Panc1 (cell line): ENCODE measurements at regions not wholly inside any gene's neighbourhood (a gene's known extent, or its start where the extent isn't known, plus 50 kb on each side); places are given as distances from the start of the nearest gene placed in this dataset.

ENCODE experiments used
- POLR2AphosphoS5 ChIP-seq: IDR thresholded peaks from 2 replicates; pipeline ENCODE4 v1.6.1; 2012; ENCODE audit warnings: mild to moderate bottlenecking, low read depth, low read length, moderate library complexity
- REST ChIP-seq, 2 experiments: IDR thresholded peaks; 2 replicates each; pipeline ENCODE4 v1.6.1; 2011 to 2012; ENCODE audit warnings: low read depth in 2 of 2, control low read depth in 1 of 2, low read length in 1 of 2, mild to moderate bottlenecking in 1 of 2, moderate library complexity in 1 of 2; ENCODE audit not compliant: insufficient read depth in 1 of 2
- SIN3A ChIP-seq: IDR thresholded peaks from 2 replicates; pipeline ENCODE4 v1.6.1; 2012; ENCODE audit warnings: low read depth, mild to moderate bottlenecking, low read length, moderate library complexity, borderline replicate concordance; ENCODE audit not compliant: insufficient read depth
- TCF7L2 ChIP-seq: IDR thresholded peaks from 2 replicates; pipeline ENCODE4 v1.6.1; 2011; ENCODE audit warnings: mild to moderate bottlenecking, low read depth, low read length, inconsistent platforms
- TF ChIP-seq, protein P1 (sequence below): fragments of 450-650 bp; IDR thresholded peaks from 2 replicates; pipeline ENCODE4 v1.5.1; 2017; ENCODE audit warnings: mild to moderate bottlenecking

DNA sequence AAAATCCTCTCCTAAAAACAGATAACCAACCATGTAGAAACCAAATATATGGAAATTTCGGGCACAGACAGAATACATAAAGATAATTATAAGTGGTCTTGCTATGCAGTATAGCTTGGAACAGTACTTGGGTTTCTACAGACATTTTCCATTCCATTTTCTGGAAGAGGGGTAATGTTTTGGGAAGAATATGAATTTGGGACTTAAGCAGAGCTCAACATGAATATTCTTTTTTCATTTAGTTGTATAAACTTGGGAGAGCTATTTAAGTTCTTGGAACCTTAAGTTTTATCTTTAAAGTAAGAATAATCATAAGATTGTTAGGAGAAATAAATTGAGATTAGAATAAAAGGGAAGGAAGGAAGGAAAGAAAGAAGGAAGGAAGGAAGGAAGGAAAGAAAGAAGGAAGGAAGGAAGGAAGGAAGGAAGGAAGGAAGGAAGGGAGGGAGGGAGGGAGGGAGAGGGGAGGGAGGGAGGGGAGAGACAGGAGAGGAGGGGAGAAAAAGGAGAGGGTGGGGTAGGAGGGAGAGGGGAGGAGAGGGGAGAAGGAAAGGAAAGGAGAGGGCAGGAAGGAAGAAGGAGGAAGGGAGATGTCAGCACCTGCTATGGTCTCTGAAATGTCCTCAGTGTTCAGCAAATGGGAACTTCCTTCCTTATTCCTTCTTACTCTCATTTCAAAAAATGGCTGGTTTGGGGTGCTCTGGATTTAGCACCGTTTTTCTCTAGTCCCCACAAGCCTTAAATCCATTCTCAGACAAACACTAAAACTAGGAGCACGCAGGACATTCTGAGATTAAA, 248.3 kb downstream of the LY86 start:
- TF ChIP-seq, protein P1, sequence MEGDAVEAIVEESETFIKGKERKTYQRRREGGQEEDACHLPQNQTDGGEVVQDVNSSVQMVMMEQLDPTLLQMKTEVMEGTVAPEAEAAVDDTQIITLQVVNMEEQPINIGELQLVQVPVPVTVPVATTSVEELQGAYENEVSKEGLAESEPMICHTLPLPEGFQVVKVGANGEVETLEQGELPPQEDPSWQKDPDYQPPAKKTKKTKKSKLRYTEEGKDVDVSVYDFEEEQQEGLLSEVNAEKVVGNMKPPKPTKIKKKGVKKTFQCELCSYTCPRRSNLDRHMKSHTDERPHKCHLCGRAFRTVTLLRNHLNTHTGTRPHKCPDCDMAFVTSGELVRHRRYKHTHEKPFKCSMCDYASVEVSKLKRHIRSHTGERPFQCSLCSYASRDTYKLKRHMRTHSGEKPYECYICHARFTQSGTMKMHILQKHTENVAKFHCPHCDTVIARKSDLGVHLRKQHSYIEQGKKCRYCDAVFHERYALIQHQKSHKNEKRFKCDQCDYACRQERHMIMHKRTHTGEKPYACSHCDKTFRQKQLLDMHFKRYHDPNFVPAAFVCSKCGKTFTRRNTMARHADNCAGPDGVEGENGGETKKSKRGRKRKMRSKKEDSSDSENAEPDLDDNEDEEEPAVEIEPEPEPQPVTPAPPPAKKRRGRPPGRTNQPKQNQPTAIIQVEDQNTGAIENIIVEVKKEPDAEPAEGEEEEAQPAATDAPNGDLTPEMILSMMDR: no peak
- TF ChIP-seq POLR2AphosphoS5 (no peak), TCF7L2 (no peak), REST (IDR thresholded peaks at IDR 0.05; ENCODE audit: insufficient read depth in 1 of 2, low read depth in 2 of 2, low read length in 1 of 2) (no peak), SIN3A (no peak)
